ENCODE measurements at regions not wholly inside any gene's neighbourhood (a gene's known extent, or its start where the extent isn't known, plus 50 kb on each side); places are given as distances from the start of the nearest gene placed in this dataset.

GRCh38 chr1:168970926-168971659, 135.4 kb upstream of the ATP1B1 start:
- no peak for DNase-seq

GRCh38 chr1:168972225-168972624, 134.3 kb upstream of the ATP1B1 start:
- DNase-seq: no peak

GRCh38 chr1:168972887-168973286, 133.6 kb upstream of the ATP1B1 start:
- peak; percentile 90 for DNase-seq

- DNase-seq: no peak
These were observed 132.4 kb upstream of the ATP1B1 start for GRCh38 chr1:168974117-168974516.

GRCh38 chr1:168974611-168975010, 131.9 kb upstream of the ATP1B1 start:
- no peak for DNase-seq

GRCh38 chr1:168976267-168976666, 130.2 kb upstream of the ATP1B1 start:
- peak; percentile 27 for DNase-seq

- DNase-seq: no peak
These were observed 128.9 kb upstream of the ATP1B1 start for GRCh38 chr1:168977618-168978017.

- no peak for DNase-seq
These were observed 127.2 kb upstream of the ATP1B1 start for GRCh38 chr1:168979276-168979675.

GRCh38 chr1:168980180-168980579, 126.3 kb upstream of the ATP1B1 start:
- DNase-seq: peak; percentile 25

- no peak for DNase-seq
These were observed 125.8 kb upstream of the ATP1B1 start for GRCh38 chr1:168980656-168981055.

GRCh38 chr1:168982778-168983177, 123.7 kb upstream of the ATP1B1 start:
- no peak for DNase-seq

GRCh38 chr1:168987330-168987729, 119.2 kb upstream of the ATP1B1 start:
- DNase-seq: no peak

- no peak for DNase-seq
These were observed 118.6 kb upstream of the ATP1B1 start for GRCh38 chr1:168987923-168988322.

- no peak for DNase-seq
These were observed 116.5 kb upstream of the ATP1B1 start for GRCh38 chr1:168989985-168990384.

GRCh38 chr1:168991667-168992475, 114.6 kb upstream of the ATP1B1 start:
- no peak for DNase-seq

GRCh38 chr1:169001353-169001752, 105.1 kb upstream of the ATP1B1 start:
- DNase-seq: no peak

- no peak for DNase-seq
These were observed 102.5 kb upstream of the ATP1B1 start for GRCh38 chr1:169003864-169004516.

GRCh38 chr1:169005776-169006175, 100.7 kb upstream of the ATP1B1 start:
- no peak for DNase-seq

- no peak for DNase-seq
These were observed 96.8 kb upstream of the ATP1B1 start for GRCh38 chr1:169009666-169010065.

- no peak for DNase-seq
These were observed 94.1 kb upstream of the ATP1B1 start for GRCh38 chr1:169012416-169012815.

- DNase-seq: no peak
These were observed 92.7 kb upstream of the ATP1B1 start for GRCh38 chr1:169013821-169014220.

GRCh38 chr1:169015464-169015863, 91.0 kb upstream of the ATP1B1 start:
- DNase-seq: no peak

- DNase-seq: no peak
These were observed 87.7 kb upstream of the ATP1B1 start for GRCh38 chr1:169018751-169019150.
